NT2/D1 (cell line): ENCODE measurements at regions not wholly inside any gene's neighbourhood (a gene's known extent, or its start where the extent isn't known, plus 50 kb on each side); places are given as distances from the start of the nearest gene placed in this dataset.

Source experiments
- DNase-seq: peaks from one replicate; pipeline ENCODE4 v3.0.0-alpha.2; 2011; ENCODE audit warnings: low read depth, low spot score
- H3K27me3 ChIP-seq: 2 replicates; pipeline ENCODE4 v1.6.0; 2011; ENCODE audit warnings: mild to moderate bottlenecking; ENCODE audit not compliant: insufficient read length, insufficient read depth
- H3K36me3 ChIP-seq: 2 replicates; pipeline ENCODE4 v1.6.1; 2011; ENCODE audit warnings: mild to moderate bottlenecking, low read length, mixed read lengths; ENCODE audit not compliant: insufficient read depth, insufficient read length
- H3K4me1 ChIP-seq: 2 replicates; pipeline ENCODE4 v1.5.1; 2011; ENCODE audit not compliant: insufficient read depth, insufficient read length
- H3K4me3 ChIP-seq: 2 replicates; pipeline ENCODE4 v1.5.1; 2011; ENCODE audit warnings: low read depth; ENCODE audit not compliant: insufficient read length
- H3K9ac ChIP-seq: 2 replicates; pipeline ENCODE4 v1.6.0; 2011; ENCODE audit warnings: low read depth; ENCODE audit not compliant: insufficient read length
- H3K9me3 ChIP-seq: 2 replicates; pipeline ENCODE4 v1.5.1; 2011; ENCODE audit warnings: mild to moderate bottlenecking, low read length; ENCODE audit not compliant: insufficient read depth
- SUZ12 ChIP-seq: IDR thresholded peaks from 2 replicates; pipeline ENCODE4 v1.6.1; 2011; ENCODE audit not compliant: insufficient read length, insufficient read depth; ENCODE audit errors: extremely low read depth
- YY1 ChIP-seq: IDR thresholded peaks from 2 replicates; pipeline ENCODE4 v1.6.1; 2011; ENCODE audit not compliant: insufficient read length, insufficient read depth
- ZNF274 ChIP-seq: IDR thresholded peaks from 2 replicates; pipeline ENCODE4 v1.6.1; 2011; ENCODE audit warnings: mild to moderate bottlenecking, low read depth, low read length

DNA sequence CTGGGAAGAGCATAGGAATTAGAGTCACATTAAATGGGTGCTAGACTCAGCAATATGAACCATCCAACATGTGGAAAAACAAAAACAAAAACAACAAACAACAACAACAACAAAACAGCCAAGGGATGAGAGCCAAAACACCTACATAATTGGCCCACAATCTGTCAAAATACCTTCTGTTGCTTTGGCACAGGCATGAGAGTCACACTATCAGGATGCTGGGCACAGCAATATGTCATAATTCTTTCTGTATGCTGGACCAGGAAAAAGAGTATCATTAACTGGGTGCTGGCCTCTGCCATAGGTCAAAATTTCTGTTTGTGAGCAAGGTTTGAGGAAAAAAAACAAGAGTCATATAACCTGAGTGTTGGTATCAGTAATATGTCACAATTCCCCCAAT is 979.1 kb upstream of the TSPY4 start:
- no peak for TF ChIP-seq SUZ12
- no peak for TF ChIP-seq ZNF274
- no peak for TF ChIP-seq YY1
- no peaks in the 10 kb centered on the region for H3K4me1 ChIP-seq
- DNase-seq = no peak
- H3K9ac ChIP-seq = no peak overlapping the region
- H3K4me3 ChIP-seq = no peak overlapping the region
- H3K27me3 ChIP-seq = no peaks in the 10 kb centered on the region
- H3K9me3 ChIP-seq = no peaks in the 10 kb centered on the region
- no peaks in the 10 kb centered on the region for H3K36me3 ChIP-seq

DNA sequence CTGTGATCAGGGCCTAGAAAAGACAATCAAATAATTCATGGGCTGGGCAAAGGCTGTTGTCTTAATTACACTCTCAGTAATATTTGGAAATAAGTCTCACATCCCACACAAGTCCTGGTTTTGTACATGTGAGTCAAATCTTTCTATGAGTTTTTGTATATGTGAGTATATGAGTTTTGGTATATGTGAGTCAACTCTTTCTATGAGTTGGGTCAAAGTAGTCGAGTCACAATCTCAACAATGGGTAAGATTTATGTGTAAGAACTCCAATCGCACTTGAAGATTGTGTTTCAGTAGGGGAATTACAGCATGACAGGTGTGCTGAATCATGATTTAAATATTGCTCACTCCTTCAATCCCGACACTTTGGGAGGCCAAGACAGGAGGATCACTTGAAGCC is 975.5 kb upstream of the TSPY4 start:
- H3K36me3 ChIP-seq = no peaks in the 10 kb centered on the region
- no peak for DNase-seq
- TF ChIP-seq SUZ12 (no peak), YY1 (no peak), ZNF274 (no peak)
- H3K4me3 ChIP-seq = no peak overlapping the region
- H3K4me1 ChIP-seq = no peaks in the 10 kb centered on the region
- no peaks in the 10 kb centered on the region for H3K27me3 ChIP-seq
- no peak overlapping the region for H3K9ac ChIP-seq
- no peaks in the 10 kb centered on the region for H3K9me3 ChIP-seq

DNA sequence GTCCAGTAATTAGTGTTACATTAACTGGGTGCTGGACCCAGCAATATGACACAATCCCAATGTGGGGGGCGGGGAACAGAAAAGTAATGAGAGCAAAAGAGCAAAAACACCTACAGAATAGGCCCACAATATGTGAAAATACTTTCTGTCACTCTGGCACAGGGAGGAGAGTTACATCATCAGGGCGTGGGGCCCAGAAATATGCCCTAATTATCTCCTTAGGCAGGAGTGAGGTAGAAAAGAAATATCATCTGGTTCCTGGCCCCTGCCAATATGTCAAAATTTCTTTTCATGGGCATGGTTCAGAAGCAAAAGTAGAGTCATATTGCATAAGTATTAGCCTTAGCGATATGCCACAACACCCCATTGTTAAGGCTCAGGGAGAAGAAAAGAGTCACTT is 959.8 kb upstream of the TSPY4 start:
- no peak overlapping the region for H3K4me3 ChIP-seq
- DNase-seq = no peak
- H3K4me1 ChIP-seq = no peaks in the 10 kb centered on the region
- TF ChIP-seq YY1 (no peak), ZNF274 (no peak), SUZ12 (no peak)
- no peaks in the 10 kb centered on the region for H3K9me3 ChIP-seq
- no peaks in the 10 kb centered on the region for H3K36me3 ChIP-seq
- no peak overlapping the region for H3K9ac ChIP-seq
- H3K27me3 ChIP-seq = no peaks in the 10 kb centered on the region

DNA sequence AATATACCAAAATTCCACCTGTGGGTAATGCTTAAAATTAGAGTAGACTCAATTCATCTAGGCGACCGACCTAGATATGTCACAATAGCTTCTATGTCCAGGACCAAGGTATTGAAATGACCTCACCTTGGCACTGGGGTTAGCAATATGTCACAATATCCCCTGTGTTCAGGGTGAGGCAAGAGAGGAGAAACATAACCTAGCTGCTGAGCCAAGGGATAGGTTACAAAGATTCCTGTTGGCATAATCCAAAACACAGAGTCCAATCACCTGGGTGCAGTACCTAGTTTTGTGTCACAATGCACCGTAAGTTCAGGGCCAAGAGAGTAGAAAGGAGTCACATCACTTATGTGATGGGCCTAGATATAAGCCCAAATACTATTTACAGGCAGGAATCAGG is 957.5 kb upstream of the TSPY4 start:
- no peak for TF ChIP-seq ZNF274
- TF ChIP-seq YY1 = no peak
- TF ChIP-seq SUZ12 = no peak
- DNase-seq = no peak
- Histone ChIP-seq H3K4me1 (no peaks in the 10 kb centered on the region), H3K27me3 (no peaks in the 10 kb centered on the region), H3K4me3 (no peak overlapping the region), H3K9ac (no peak overlapping the region), H3K36me3 (no peaks in the 10 kb centered on the region), H3K9me3 (no peaks in the 10 kb centered on the region)

- H3K4me3 ChIP-seq = no peak overlapping the region
- no peaks in the 10 kb centered on the region for H3K27me3 ChIP-seq
- H3K9me3 ChIP-seq = no peaks in the 10 kb centered on the region
- H3K9ac ChIP-seq = no peak overlapping the region
- TF ChIP-seq ZNF274 (no peak), YY1 (no peak), SUZ12 (no peak)
- H3K36me3 ChIP-seq = no peaks in the 10 kb centered on the region
- H3K4me1 ChIP-seq = no peaks in the 10 kb centered on the region
- DNase-seq = no peak
Observed at GRCh38 chrY:8381425-8381824, 955.8 kb upstream of the TSPY4 start.

- Histone ChIP-seq H3K4me1 (no peaks in the 10 kb centered on the region), H3K9me3 (no peaks in the 10 kb centered on the region), H3K4me3 (no peak overlapping the region), H3K9ac (no peak overlapping the region), H3K36me3 (no peaks in the 10 kb centered on the region), H3K27me3 (no peaks in the 10 kb centered on the region)
- no peak for TF ChIP-seq YY1
- no peak for TF ChIP-seq ZNF274
- no peak for TF ChIP-seq SUZ12
- DNase-seq = no peak
Observed at GRCh38 chrY:8386053-8386452, 951.2 kb upstream of the TSPY4 start.

GRCh38 chrY:8388512-8388911 is 948.8 kb upstream of the TSPY4 start:
- Histone ChIP-seq H3K36me3 (no peaks in the 10 kb centered on the region), H3K9me3 (no peaks in the 10 kb centered on the region), H3K9ac (no peak overlapping the region), H3K4me1 (no peaks in the 10 kb centered on the region), H3K4me3 (no peak overlapping the region), H3K27me3 (no peaks in the 10 kb centered on the region)
- DNase-seq = no peak
- TF ChIP-seq YY1 (no peak), SUZ12 (no peak), ZNF274 (no peak)

DNA sequence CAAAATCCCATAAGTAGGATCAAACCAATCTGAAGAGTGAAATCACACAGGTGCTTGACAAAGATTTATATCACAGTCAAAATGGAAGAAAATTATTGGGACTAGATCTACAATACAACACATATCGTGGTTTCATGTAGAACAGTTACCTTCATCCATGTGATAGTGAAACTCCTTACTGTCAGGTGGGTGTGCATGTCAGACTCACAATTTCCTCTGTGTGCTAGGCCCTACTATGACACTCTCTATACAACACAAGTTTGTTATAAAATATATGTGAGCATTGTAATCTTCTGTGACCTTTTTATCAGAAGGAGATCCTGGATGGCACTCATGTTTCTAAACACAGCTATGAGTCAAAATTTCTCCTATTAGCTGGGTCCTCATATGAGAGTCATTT is 947.0 kb upstream of the TSPY4 start:
- DNase-seq = no peak
- Histone ChIP-seq H3K4me3 (no peak overlapping the region), H3K27me3 (no peaks in the 10 kb centered on the region), H3K36me3 (no peaks in the 10 kb centered on the region), H3K4me1 (no peaks in the 10 kb centered on the region), H3K9me3 (no peaks in the 10 kb centered on the region), H3K9ac (no peak overlapping the region)
- TF ChIP-seq YY1 (no peak), SUZ12 (no peak), ZNF274 (no peak)
